Esophagus squamous epithelium (tissue), 5 donors: ENCODE measurements at regions not wholly inside any gene's neighbourhood (a gene's known extent, or its start where the extent isn't known, plus 50 kb on each side); places are given as distances from the start of the nearest gene placed in this dataset.

Source experiments
- DNase-seq: peaks from one replicate; lab custom pipeline; 2025; lab: John Stamatoyannopoulos, UW
- H3K27ac ChIP-seq, 4 donors: fragments of 200-600 bp; sonication (generic); one replicate each; pipeline ENCODE4 v1.5.1; 2016 to 2019; ENCODE audit warnings: mild to moderate bottlenecking in 1 of 4
- H3K27me3 ChIP-seq, 4 donors: fragments of 200-600 bp; sonication (generic); 1 replicate in 3 of 4; 2 replicates in 1 of 4; pipeline versions ENCODE4 v1.5.1 to v1.6.0; 2017 to 2021; ENCODE audit warnings: antibody characterized with exemption in 1 of 4
- H3K36me3 ChIP-seq, 3 donors: fragments of 200-600 bp; sonication (generic); one replicate each; pipeline ENCODE4 v1.5.1; 2016 to 2019
- H3K4me1 ChIP-seq, 3 donors: fragments of 200-600 bp; sonication (generic); one replicate each; pipeline ENCODE4 v1.5.1; 2017 to 2019
- H3K4me3 ChIP-seq, 4 donors: fragments of 200-600 bp; sonication (generic); 1 replicate in 3 of 4; 2 replicates in 1 of 4; pipeline ENCODE4 v1.5.1; 2016 to 2019; ENCODE audit warnings: mild to moderate bottlenecking in 2 of 4, moderate library complexity in 1 of 4
- H3K9me3 ChIP-seq, 3 donors: fragments of 200-600 bp; sonication (generic); one replicate each; pipeline ENCODE4 v1.5.1; 2016 to 2019
- POLR2A ChIP-seq, 4 donors: fragments of 450-650 bp; IDR thresholded peaks; one replicate each; pipeline ENCODE4 v1.6.1; 2017; ENCODE audit warnings: antibody characterized with exemption in 4 of 4, mild to moderate bottlenecking in 4 of 4, moderate library complexity in 3 of 4
- WGBS, 2 donors: methylation state at CpG; one replicate each; pipeline ENCODE4 v1.1.5; 2018; 5-methylcytosine and 5-hydroxymethylcytosine counted together
- intact Hi-C: fragments of 100-400 bp; cut with DNase I; formaldehyde crosslinking; loops from one replicate; pipeline ENCODE4 v1.15.0; 2022
- TF ChIP-seq, protein P1 (sequence below), 6 experiments: fragments of 450-650 bp in 4 of 6; fragments of 200-600 bp in 2 of 6; sonication (generic) in 2 of 6; IDR thresholded peaks; one replicate each; pipeline ENCODE4 v1.5.1; 2016 to 2019; ENCODE audit warnings: antibody characterized with exemption in 6 of 6, mild to moderate bottlenecking in 4 of 6, moderate library complexity in 4 of 6
- donor health status: DM: yes; HTN: yes; CAD: no.

DNA sequence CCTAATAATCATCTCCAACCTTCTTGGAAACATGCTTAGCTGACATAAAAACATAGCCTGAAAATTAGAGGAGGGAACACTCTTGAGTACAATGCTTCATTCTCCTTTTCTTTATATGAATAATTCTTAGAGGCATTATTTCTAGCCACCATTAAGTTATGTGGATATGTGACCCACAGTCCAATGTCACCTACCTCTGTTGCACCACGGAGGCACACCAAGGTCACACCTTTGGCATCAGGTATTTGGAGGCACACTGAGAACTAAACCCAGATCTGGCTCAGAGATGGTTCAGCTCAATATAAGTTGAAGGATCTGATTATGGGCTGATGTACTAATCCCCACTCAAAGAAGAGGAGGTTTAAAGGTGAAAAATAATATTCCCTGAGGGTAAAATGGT is 385.1 kb downstream of the POM121L12 start:
- 55% methylated on average over 1 of the region's 1 CpG; no CpG with 5 or more reads in 1 of the 2 donors for WGBS, 2 donors
- Histone ChIP-seq H3K36me3 (no peaks in the 10 kb centered on the region), H3K4me1 (no peaks in the 10 kb centered on the region)

DNA sequence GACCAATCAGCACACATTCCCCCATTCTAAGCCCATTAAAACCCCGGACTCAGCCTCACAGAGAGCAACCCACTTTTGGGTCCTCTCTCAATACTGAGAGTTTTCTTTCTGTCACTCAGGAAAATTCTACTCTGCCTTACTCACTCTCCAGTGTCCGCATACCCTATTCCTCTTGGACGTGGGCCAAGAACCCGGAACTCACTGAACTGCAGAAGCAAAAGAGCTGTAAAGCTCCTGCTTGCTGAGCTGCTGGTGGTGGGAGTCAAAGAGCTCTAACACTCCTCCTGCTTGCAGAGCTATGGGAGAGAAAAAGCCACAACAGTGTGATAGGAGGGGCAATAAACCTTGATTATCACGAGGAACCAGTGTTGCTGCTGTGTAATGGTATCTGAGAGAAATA is 386.9 kb downstream of the POM121L12 start:
- intact Hi-C loops, result no loop called here
- H3K4me3 ChIP-seq, result no peak overlapping the region
- H3K36me3 ChIP-seq, result no peaks in the 10 kb centered on the region
- no peak for TF ChIP-seq POLR2A (IDR thresholded peaks at IDR 0.05)
- TF ChIP-seq, protein P1, sequence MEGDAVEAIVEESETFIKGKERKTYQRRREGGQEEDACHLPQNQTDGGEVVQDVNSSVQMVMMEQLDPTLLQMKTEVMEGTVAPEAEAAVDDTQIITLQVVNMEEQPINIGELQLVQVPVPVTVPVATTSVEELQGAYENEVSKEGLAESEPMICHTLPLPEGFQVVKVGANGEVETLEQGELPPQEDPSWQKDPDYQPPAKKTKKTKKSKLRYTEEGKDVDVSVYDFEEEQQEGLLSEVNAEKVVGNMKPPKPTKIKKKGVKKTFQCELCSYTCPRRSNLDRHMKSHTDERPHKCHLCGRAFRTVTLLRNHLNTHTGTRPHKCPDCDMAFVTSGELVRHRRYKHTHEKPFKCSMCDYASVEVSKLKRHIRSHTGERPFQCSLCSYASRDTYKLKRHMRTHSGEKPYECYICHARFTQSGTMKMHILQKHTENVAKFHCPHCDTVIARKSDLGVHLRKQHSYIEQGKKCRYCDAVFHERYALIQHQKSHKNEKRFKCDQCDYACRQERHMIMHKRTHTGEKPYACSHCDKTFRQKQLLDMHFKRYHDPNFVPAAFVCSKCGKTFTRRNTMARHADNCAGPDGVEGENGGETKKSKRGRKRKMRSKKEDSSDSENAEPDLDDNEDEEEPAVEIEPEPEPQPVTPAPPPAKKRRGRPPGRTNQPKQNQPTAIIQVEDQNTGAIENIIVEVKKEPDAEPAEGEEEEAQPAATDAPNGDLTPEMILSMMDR (IDR thresholded peaks at IDR 0.05), result no peak
- H3K9me3 ChIP-seq, result no peaks in the 10 kb centered on the region
- no peaks in the 10 kb centered on the region for H3K27me3 ChIP-seq
- no peak for DNase-seq
- no peak overlapping the region for H3K27ac ChIP-seq
- no peaks in the 10 kb centered on the region for H3K4me1 ChIP-seq
- WGBS, 2 donors, result 50 to 63% methylated on average over 4 to 5 of the region's 5 CpGs

More for the DNA sequence above, 385.1 kb downstream of the POM121L12 start:
- H3K27ac ChIP-seq, result no peak overlapping the region
- DNase-seq, result no peak
- no peaks in the 10 kb centered on the region for H3K27me3 ChIP-seq
- TF ChIP-seq, protein P1 (IDR thresholded peaks at IDR 0.05), result no peak
- no peak for TF ChIP-seq POLR2A (IDR thresholded peaks at IDR 0.05)
- H3K4me3 ChIP-seq, result no peak overlapping the region
- no peaks in the 10 kb centered on the region for H3K9me3 ChIP-seq
- intact Hi-C loops, result no loop called here

DNA sequence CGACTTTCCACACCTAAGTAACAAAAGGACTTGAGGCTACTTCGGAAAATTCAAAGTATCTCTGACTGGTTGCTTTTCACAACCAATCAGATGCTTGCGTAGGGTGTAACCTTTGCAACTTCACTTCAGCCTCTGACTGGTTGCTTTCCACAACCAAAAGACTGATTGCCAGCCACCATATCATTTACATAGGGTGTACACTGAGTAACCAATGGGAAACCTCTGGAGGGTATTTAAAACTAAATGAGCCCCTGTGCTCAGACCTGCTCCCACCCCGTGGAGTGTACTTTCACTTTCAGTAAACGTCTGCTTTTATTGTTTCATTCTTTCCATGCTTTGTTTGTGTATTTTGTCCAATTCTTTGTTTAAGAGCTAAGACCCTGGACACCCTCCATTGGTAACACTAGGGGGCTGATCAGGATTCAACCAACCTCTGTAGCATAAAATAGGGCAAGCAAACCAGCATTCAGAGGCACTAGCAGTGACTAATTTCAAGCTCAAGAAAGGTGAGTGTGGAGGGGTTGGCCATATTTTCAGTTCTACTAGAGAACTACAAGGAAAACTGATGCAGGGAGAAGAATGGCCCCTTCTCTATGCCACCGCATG is 390.8 kb downstream of the POM121L12 start:
- TF ChIP-seq, protein P1 (IDR thresholded peaks at IDR 0.05), result no peak
- no peak for TF ChIP-seq POLR2A (IDR thresholded peaks at IDR 0.05)
- Histone ChIP-seq H3K4me3 (peak overlapping the region in 1 of 4 donors; percentile 29), H3K27me3 (no peaks in the 10 kb centered on the region), H3K36me3 (no peaks in the 10 kb centered on the region), H3K27ac (no peak overlapping the region), H3K4me1 (no peaks in the 10 kb centered on the region), H3K9me3 (no peaks in the 10 kb centered on the region)
- 63 to 65% methylated on average over 6 of the region's 6 CpGs for WGBS, 2 donors
- intact Hi-C loops, result no loop called here
- no peak for DNase-seq

DNA sequence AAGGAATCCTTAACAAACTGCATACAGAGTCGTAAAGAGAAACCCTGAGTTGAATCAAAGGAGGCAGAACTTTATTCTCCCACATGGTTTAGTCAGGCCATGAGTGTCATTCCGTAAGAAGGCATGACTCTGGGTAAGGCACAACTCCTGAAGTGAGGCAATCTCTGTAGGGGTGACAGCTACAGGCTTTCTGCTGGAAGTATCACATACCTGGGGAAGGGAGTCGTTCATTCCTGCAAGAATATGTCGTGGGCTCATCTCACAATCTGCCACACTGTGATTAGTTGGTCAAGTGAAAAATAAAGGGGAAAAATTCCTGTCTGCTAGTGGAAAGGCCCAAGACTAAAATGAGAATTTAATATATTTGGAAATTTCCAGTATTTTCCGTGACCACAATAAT is 392.6 kb downstream of the POM121L12 start:
- no peaks in the 10 kb centered on the region for H3K27me3 ChIP-seq
- H3K36me3 ChIP-seq, result no peaks in the 10 kb centered on the region
- intact Hi-C loops, result no loop called here
- DNase-seq, result no peak
- H3K4me1 ChIP-seq, result no peaks in the 10 kb centered on the region
- H3K4me3 ChIP-seq, result no peak overlapping the region
- 66 to 73% methylated on average over 5 of the region's 5 CpGs for WGBS, 2 donors
- H3K27ac ChIP-seq, result no peak overlapping the region
- TF ChIP-seq, protein P1 (IDR thresholded peaks at IDR 0.05), result no peak
- TF ChIP-seq POLR2A (IDR thresholded peaks at IDR 0.05), result no peak
- H3K9me3 ChIP-seq, result no peaks in the 10 kb centered on the region

DNA sequence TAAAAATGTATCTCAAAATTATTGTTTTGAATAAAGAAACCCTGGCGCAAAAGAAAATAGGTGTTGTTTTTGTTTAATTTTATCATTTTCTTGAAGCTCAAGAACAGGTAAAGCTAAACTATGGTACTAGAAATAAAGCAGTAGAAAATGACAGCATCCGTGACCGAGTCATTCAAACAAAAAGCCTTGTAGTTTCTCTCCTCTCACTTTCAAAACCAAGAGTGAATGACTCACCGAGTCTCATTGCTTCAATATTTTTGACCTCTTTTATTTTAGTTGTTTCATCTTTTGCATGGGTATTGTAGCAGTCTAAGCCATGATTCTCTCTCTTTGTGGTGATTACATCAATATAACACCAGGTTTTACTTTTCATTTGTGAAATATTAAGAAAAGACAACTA is 396.5 kb downstream of the POM121L12 start:
- Histone ChIP-seq H3K36me3 (no peaks in the 10 kb centered on the region), H3K27ac (no peak overlapping the region), H3K4me3 (no peak overlapping the region), H3K9me3 (no peaks in the 10 kb centered on the region), H3K4me1 (no peaks in the 10 kb centered on the region), H3K27me3 (no peaks in the 10 kb centered on the region)
- 65 to 83% methylated on average over 4 of the region's 4 CpGs for WGBS, 2 donors
- DNase-seq, result no peak
- TF ChIP-seq POLR2A (IDR thresholded peaks at IDR 0.05), result no peak
- TF ChIP-seq, protein P1 (IDR thresholded peaks at IDR 0.05), result no peak
- intact Hi-C loops, result no loop called here
